Myocyte (in vitro differentiated cells): ENCODE measurements at regions not wholly inside any gene's neighbourhood (a gene's known extent, or its start where the extent isn't known, plus 50 kb on each side); places are given as distances from the start of the nearest gene placed in this dataset.

Experiments
- DNase-seq: peaks from one replicate; pipeline ENCODE4 v3.0.0-alpha.2; 2012; ENCODE audit warnings: low read depth

GRCh38 chr12:114888448-114888847 is 204.5 kb upstream of the TBX3 start:
- DNase-seq = peak; percentile 13

- DNase-seq = no peak
Measured at GRCh38 chr12:114885501-114885900, 201.5 kb upstream of the TBX3 start.

- DNase-seq = no peak
Measured at GRCh38 chr12:114884575-114884974, 200.6 kb upstream of the TBX3 start.

- no peak for DNase-seq
Measured at GRCh38 chr12:114882083-114882482, 198.1 kb upstream of the TBX3 start.

GRCh38 chr12:114879354-114879753 is 195.4 kb upstream of the TBX3 start:
- no peak for DNase-seq

GRCh38 chr12:114878781-114879180 is 194.8 kb upstream of the TBX3 start:
- DNase-seq = no peak

GRCh38 chr12:114876968-114877680 is 193.1 kb upstream of the TBX3 start:
- no peak for DNase-seq

GRCh38 chr12:114875313-114875712 is 191.3 kb upstream of the TBX3 start:
- DNase-seq = no peak

- no peak for DNase-seq
Measured at GRCh38 chr12:114873656-114874055, 189.7 kb upstream of the TBX3 start.

- no peak for DNase-seq
Measured at GRCh38 chr12:114868995-114869834, 185.2 kb upstream of the TBX3 start.

GRCh38 chr12:114866331-114866730 is 182.4 kb upstream of the TBX3 start:
- DNase-seq = no peak

GRCh38 chr12:114864837-114865551 is 181.0 kb upstream of the TBX3 start:
- no peak for DNase-seq

- no peak for DNase-seq
Measured at GRCh38 chr12:114863911-114864310, 179.9 kb upstream of the TBX3 start.

GRCh38 chr12:114860969-114861368 is 177.0 kb upstream of the TBX3 start:
- no peak for DNase-seq

GRCh38 chr12:114858388-114859146 is 174.6 kb upstream of the TBX3 start:
- no peak for DNase-seq

- no peak for DNase-seq
Measured at GRCh38 chr12:114855678-114856077, 171.7 kb upstream of the TBX3 start.

- DNase-seq = peak; percentile 24
Measured at GRCh38 chr12:114852976-114853529, 169.1 kb upstream of the TBX3 start.

- DNase-seq = no peak
Measured at GRCh38 chr12:114851981-114852380, 168.0 kb upstream of the TBX3 start.

- no peak for DNase-seq
Measured at GRCh38 chr12:114850661-114851275, 166.8 kb upstream of the TBX3 start.

- peak; percentile 82 for DNase-seq
Measured at GRCh38 chr12:114848666-114849065, 164.7 kb upstream of the TBX3 start.
